Mucosa of descending colon (tissue), 3 donors: ENCODE measurements at regions not wholly inside any gene's neighbourhood (a gene's known extent, or its start where the extent isn't known, plus 50 kb on each side); places are given as distances from the start of the nearest gene placed in this dataset.
"Not testable (repeated sequence)": the region's sequence is repeated elsewhere in the genome, so short reads cannot be mapped to it uniquely, and the experiment has no call there.

Experiments
- ATAC-seq: fragments of 200-7000 bp; cut with Tn5 transposase; one replicate; pipeline ENCODE4 v1.9.1; 2020; ENCODE audit warnings: mild to moderate bottlenecking, moderate library complexity
- DNase-seq, 3 donors: peaks; one replicate each; pipeline ENCODE4 v3.0.0-alpha.2; 2020
- H3K36me3 ChIP-seq: fragments of 200-600 bp; one replicate; pipeline ENCODE4 v1.8.0; 2021; ENCODE audit warnings: low read depth, mild to moderate bottlenecking
- H3K4me1 ChIP-seq: fragments of 200-600 bp; one replicate; pipeline ENCODE4 v1.8.0; 2021; ENCODE audit warnings: low read depth, mild to moderate bottlenecking
- H3K4me3 ChIP-seq: fragments of 200-600 bp; one replicate; pipeline ENCODE4 v1.8.0; 2021; ENCODE audit warnings: mild to moderate bottlenecking
- H3K9me3 ChIP-seq: fragments of 200-600 bp; one replicate; pipeline ENCODE4 v1.8.0; 2021; ENCODE audit warnings: mild to moderate bottlenecking
- intact Hi-C, 2 donors: fragments of 100-400 bp; cut with DNase I in 1 of 2; cut with micrococcal nuclease in 1 of 2; formaldehyde crosslinking; loops; one replicate each; pipeline versions ENCODE4 v1.11.0 to v1.11.1; 2022; cut with DNase I, micrococcal nuclease
- donor health status: DM: no; HTN: no; CAD: no; lungs with moderate emphysema.
- donor health status: DM: no; HTN: no; CAD: no.
- donor health status: DM: no; HTN: yes; CAD: no.

DNA sequence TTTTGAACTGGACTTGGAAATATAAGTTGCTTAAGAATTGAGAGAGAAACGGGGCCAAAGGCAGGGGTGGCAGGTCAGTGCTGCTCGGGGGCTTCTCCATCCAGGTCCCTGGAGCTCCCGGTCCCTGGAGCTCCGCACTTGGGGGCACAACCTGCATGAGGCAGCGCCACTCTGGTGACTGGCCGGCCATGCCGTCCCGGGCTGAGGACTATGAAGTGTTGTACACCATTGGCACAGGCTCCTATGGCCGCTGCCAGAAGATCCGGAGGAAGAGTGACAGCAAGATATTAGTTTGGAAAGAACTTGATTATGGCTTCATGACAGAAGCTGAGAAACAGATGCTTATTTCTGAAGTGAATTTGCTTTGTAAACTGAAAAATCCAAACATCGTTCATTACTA is 76.9 kb upstream of the POTEG start:
- DNase-seq: peak in 1 of 3 donors; percentile 21
- ATAC-seq, H3K36me3 ChIP-seq, H3K9me3 ChIP-seq, H3K4me3 ChIP-seq, intact Hi-C loops, H3K4me1 ChIP-seq: not testable (repeated sequence)

DNA sequence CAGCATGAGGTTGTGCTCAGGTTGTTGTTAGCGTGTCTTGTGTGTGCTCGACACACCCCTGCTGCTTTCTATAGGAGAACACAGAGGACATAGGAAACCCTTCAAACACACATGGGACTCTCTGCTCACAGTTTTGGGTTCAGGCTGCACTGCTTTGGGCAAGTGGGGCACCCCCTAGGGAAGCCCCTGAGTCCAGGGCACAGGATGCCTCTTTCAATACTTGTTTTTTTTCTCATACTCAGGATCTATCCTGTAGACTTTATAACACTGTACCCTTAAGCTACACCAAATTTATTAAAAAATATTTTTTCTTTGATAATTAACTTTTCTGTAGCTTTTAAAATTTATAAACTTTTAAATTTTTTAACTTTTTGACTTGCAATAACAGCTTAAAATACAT is 55.3 kb upstream of the POTEG start:
- DNase-seq, H3K36me3 ChIP-seq, H3K9me3 ChIP-seq, H3K4me3 ChIP-seq, H3K4me1 ChIP-seq, ATAC-seq, intact Hi-C loops: not testable (repeated sequence)

DNA sequence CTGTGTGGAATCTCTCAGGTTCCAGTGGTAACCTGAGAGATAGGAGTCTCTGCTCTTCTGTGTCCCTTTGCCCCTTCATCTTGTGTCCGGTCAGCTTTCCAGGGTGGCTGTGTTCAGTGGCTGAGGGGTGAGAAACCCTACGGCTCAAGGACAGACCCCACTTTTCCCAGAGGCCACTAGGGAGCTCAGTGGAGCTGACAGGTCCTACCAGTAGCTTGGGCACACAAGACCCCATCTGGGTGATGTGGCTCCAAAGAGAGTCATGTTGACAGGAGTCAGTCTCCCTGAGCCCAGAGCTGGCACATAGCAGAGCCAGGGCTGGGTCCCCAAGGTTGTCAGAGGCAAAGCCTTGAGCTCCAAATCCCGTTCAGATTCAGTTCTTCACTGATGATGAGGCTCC is 54.3 kb upstream of the POTEG start:
- intact Hi-C loops, ATAC-seq, H3K36me3 ChIP-seq, H3K9me3 ChIP-seq, H3K4me1 ChIP-seq, H3K4me3 ChIP-seq: not testable (repeated sequence)
- peak in 2 of 3 donors; percentile 9 to 34 for DNase-seq

DNA sequence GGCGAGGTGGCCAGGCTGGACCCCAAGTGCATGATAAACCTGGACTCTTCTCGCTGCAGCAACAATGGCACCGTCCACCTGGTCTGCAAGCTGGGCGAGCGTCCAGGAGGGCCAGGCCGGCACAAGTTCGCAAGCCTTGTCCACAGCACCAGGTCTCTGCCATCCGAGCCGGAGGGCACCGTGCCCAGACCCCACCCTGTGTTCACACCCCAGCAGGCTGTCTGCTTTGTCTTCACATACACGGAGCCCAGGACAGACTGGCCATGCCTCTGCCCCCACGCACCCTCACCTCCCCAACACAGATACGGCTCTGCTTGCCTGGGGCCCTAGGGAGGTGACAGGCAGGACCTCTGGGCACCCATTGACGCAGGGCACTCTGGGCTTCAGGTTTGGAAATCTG is 53.5 kb upstream of the POTEG start:
- peak; percentile 13 for ATAC-seq

DNA sequence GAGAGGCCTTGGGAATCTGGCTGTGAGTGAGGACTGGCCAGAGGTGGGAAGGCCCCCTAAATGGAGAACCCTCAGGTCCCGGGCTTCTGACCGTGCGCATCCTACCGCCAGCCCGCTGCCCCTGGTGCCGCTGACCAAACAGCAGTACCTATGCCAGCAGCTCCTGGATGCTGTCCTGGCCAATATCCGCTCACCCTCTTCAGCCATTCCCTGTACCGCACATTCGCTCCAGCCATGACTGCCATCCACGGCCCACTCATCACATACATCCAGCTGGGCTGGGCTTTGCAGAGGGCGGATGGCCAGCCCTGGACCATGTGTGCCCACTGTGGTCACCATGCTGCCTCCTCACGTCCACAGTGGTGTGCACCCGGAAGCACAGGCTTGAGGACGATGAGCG is 53.1 kb upstream of the POTEG start:
- intact Hi-C loops, H3K4me1 ChIP-seq, H3K4me3 ChIP-seq, H3K36me3 ChIP-seq, H3K9me3 ChIP-seq: not testable (repeated sequence)
- DNase-seq (peak in 2 of 3 donors; percentile 8 to 46), ATAC-seq (peak; percentile 34)

More for the DNA sequence above, 53.5 kb upstream of the POTEG start:
- H3K9me3 ChIP-seq, H3K36me3 ChIP-seq, H3K4me1 ChIP-seq, DNase-seq, intact Hi-C loops, H3K4me3 ChIP-seq: not testable (repeated sequence)

DNA sequence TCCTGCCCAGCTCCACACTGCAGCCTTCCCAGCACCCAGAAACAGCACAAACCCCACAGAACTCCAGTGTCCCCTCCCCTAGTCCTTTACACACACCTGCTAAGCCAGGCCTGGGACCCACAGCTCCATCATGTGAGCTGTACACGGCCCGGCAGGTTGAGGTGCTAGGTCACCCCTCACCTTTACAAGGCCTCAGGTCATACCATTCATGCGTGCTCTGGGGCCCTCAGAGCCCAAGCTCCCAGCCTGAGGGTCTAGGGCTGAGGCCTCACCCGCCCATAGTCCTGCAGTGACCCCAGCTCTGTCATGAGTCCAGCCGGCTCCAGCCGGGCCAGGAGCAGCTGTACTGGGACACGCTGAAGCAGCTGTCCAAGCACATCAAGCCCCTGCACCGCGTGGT is 51.2 kb upstream of the POTEG start:
- peak in 2 of 3 donors; percentile 18 to 55 for DNase-seq
- intact Hi-C loops: not testable (repeated sequence)

More for the DNA sequence above, 51.2 kb upstream of the POTEG start:
- H3K9me3 ChIP-seq, H3K4me3 ChIP-seq, H3K4me1 ChIP-seq, H3K36me3 ChIP-seq: not testable (repeated sequence)
- peak; percentile 24 for ATAC-seq
